ENCODE measurements at regions not wholly inside any gene's neighbourhood (a gene's known extent, or its start where the extent isn't known, plus 50 kb on each side); places are given as distances from the start of the nearest gene placed in this dataset.
"Not testable (repeated sequence)": the region's sequence is repeated elsewhere in the genome, so short reads cannot be mapped to it uniquely, and the experiment has no call there.

DNA sequence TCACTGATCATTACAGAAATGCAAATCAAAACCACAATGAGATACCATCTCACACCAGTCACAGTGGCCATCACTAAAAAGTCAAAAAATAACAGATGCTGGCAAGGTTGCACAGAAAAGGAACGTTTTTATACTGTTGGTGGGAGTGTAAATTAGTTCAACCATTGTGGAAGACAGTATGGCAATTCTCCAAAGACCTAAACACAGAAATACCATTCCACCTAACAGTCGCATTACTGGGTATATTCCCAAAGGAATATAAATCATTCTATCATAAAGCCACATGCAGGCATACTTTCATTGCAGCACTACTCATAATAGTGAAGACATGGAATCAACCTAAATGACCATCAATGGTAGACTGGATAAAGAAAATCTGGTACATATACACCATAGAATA lies 83.2 kb upstream of the ARID5B start:
- not testable (repeated sequence) for FAIRE-seq; DNase-seq (ENCODE audit: insufficient read length, low spot score)

DNA sequence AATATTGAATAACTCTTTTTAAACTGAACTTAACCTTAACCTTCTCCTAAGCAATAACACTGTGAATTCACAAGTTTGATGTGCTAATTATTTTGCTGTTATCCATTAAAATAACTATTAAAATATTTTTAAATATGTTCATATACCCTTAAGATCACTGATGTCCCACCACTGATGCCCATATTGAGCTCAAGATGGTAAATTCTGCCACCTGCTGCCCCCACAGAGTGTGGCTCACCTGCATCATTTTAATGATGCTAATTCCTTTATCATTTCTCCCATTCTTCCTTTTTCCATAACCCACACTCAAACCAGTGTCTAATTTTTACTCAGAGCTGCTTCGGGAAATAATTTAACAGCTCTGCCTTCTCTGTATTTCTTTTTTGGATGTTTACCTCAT lies 82.3 kb upstream of the ARID5B start:
- DNase-seq (ENCODE audit: insufficient read length, low spot score) (no peak), FAIRE-seq (no peak)

- no peak for DNase-seq (ENCODE audit: insufficient read length, low spot score)
- FAIRE-seq, result no peak
Measured at GRCh38 chr10:61821153-61821552, 80.3 kb upstream of the ARID5B start.

DNA sequence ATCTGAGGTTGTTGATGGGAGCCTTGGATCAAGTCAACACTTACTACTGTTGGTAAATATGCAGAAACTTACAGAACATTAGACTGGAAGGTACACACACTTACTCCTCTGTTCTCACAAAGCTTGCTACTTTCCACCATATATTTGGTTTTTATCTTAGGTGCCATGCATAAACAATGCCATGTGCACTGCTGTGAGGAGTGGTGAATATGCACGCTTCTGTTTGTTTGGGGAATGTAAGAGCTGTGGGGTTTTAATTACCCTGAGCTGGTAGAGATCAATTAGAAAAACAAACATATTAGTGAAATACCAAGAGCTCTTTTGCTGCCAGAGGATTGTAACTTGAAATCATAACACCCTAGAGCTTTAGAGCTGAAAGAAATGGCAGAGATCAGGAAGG lies 79.8 kb upstream of the ARID5B start:
- FAIRE-seq, result no peak

GRCh38 chr10:61822096-61822495 lies 79.4 kb upstream of the ARID5B start:
- no peak for FAIRE-seq
- no peak for DNase-seq (ENCODE audit: insufficient read length, low spot score)

More for the DNA sequence above, 79.8 kb upstream of the ARID5B start:
- DNase-seq (ENCODE audit: insufficient read length, low spot score), result no peak

DNA sequence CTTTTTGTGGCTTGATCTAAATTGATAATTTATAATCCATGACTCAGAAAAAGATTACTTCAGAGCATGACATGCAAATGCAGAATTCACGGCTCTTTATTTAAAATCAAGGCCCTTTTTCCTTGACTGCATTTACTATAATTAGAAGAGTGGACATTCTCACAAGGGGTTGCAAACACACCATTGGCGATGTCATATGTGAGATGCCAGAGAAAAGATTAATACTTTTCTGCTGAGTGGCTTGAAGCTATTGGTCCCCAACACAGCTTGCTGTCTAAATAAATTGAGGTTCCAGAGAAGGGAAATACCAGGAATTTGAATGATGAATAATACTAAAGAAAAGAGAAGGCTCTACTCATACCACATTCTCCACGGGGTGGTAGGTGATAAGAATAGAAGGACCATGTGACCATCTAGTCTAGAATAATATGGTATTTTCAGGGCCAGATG lies 78.7 kb upstream of the ARID5B start:
- FAIRE-seq, result no peak

GRCh38 chr10:61825001-61825400 lies 76.5 kb upstream of the ARID5B start:
- FAIRE-seq, result no peak
- no peak for DNase-seq (ENCODE audit: insufficient read length, low spot score)

More for the DNA sequence above, 78.7 kb upstream of the ARID5B start:
- no peak for DNase-seq (ENCODE audit: insufficient read length, low spot score)

DNA sequence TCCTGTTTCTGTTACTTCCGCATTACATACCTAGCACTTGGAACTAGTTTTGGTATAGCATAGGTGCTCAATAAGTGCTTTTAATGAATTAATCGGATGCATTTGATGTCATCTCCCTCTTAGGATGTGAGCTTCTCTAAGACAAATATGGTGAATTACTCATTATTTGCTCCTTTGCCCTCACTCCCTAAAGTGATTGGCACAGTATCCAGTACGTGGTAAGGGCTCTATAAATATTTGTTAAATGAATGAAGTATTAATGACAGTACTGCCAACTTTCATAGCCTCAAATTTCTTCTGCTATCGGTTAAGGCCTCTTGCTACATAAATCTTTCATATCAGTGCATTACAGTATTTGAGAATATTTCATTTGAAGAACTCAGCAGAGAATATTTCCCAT lies 75.9 kb upstream of the ARID5B start:
- no peak for FAIRE-seq
- no peak for DNase-seq (ENCODE audit: insufficient read length, low spot score)

- FAIRE-seq, result no peak
Measured at GRCh38 chr10:61828034-61828433, 73.5 kb upstream of the ARID5B start.

GRCh38 chr10:61828788-61829187 lies 72.7 kb upstream of the ARID5B start:
- DNase-seq (ENCODE audit: insufficient read length, low spot score) (no peak), FAIRE-seq (no peak)

More at GRCh38 chr10:61828034-61828433, 73.5 kb upstream of the ARID5B start:
- DNase-seq (ENCODE audit: insufficient read length, low spot score), result no peak

DNA sequence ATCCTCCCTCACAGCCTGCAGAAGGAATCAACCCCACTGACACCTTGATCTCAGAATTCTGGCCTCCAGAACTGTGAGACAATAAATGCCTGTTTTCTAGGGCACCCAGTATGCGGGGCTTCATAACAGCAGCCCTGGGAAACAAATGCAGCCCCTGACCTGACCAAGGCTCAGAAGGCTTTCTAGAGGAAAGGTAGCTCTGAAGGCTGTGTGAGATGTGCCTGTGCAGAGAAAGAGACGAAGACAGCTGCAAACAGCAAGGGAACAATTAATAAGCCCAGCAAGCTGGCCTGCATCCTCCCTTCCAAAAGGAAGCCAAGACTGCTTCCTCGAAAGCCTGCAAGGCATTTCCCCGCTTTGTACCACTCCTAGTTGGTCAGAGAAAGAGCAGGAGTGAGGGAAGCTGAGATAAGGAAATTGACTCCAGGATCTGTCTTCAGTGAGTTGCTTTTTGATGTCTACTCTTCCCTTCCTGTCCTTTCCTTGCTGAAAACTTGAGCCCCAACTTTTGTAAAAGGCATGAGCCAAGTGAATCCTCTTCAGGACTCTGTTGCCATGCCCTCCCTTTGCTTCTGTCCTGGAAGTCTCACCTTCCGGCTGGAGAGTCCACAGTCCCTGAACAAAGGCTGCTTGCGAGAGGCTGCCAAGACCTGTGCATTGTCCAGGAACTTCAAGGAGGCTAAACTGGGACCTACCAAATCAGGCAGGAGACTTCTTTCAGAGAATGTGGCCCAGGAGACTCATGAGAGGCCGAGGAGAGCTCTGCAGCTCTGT lies 71.2 kb upstream of the ARID5B start:
- no peak for DNase-seq (ENCODE audit: insufficient read length, low spot score)
- FAIRE-seq, result no peak

GRCh38 chr10:61830846-61831273 lies 70.6 kb upstream of the ARID5B start:
- no peak for DNase-seq (ENCODE audit: insufficient read length, low spot score)
- FAIRE-seq, result no peak

- no peak for FAIRE-seq
- DNase-seq (ENCODE audit: insufficient read length, low spot score), result no peak
Measured at GRCh38 chr10:61832866-61833481, 68.5 kb upstream of the ARID5B start.

GRCh38 chr10:61834519-61834918 lies 67.0 kb upstream of the ARID5B start:
- FAIRE-seq (no peak), DNase-seq (ENCODE audit: insufficient read length, low spot score) (no peak)

- FAIRE-seq, result peak; percentile 49
- DNase-seq (ENCODE audit: insufficient read length, low spot score), result peak; percentile 25
Measured at GRCh38 chr10:61835069-61835945, 66.2 kb upstream of the ARID5B start.

DNA sequence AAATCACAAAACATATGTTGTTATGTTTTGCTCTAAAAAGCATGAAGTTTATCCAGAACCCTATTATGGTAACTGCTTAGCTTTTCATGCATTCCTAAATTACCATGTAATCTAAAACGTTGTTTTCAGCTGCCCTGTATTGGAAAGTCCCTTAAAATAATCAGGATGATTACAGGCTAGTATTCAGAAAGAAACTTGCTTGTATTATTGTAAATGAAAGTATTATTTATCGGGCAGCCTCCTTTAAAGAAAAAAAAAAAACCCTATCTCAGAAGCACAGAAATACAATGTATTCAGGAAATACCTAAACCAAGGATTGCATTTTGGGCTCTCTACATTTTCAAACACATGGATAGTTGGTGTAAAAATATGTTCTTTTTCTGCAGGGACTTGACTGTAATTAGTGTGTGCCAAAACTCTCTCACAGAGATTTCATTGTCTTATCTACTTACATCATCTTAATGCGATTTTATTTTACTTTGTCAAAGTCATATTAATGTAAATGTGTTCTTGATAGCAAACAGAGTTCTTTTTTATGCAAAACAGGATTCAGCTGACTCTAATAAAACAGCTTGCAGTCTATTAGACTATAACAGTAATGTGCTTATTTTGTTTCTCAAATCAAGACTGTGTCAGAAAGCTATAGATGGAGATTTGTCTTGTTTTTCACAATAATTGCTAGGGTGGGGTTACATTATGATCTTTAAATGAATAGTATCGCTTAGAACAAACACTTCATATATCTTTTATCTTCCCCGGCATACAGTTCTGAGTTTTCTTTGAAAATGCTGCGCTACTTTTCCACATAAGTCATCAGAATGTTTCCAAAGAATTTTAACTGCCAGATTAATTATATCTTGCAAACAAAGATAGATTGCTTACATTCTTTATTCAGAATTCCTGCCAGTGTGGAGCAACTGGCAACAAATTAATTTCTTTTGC lies 65.3 kb upstream of the ARID5B start:
- DNase-seq (ENCODE audit: insufficient read length, low spot score), result no peak
- no peak for FAIRE-seq

DNA sequence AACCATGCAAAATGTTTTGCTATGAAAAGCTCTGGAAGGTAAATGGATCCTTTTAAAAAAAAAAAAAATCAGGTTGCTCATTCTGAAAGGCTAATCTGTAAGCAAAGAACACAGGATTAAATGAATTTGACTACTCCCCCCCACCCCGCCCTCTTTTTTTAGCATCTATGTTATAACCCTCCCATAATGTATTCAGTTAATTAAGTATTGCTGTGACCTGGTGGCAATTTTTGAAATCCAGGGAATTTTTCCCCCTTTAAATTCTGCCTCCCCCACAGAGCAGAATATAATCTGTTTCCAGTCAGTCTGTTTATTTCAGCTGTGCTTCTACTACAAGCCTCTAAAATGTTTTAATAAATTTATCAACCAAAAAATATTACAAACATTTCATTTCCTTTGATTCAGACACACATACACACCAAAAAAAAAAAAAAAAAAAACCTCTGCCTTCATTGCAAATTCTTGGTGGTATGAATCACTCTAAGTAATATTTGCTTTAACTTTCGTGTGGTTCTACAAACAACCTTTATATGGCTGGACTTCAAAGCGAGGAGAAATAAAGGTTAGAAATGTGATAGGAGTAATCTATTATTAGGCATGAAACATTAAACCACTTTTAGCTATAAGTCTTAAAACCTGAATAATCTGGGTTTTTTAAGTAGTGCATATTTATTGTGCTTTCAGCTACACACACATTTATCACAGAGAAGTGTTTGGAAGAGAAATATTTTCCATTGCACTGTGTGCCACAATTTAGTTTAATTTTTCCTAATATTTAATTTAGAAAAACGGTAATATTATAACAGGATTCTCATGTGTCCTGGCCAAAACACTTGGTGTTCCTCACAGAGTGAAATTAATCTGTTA lies 64.4 kb upstream of the ARID5B start:
- DNase-seq (ENCODE audit: insufficient read length, low spot score) (peak; percentile 40), FAIRE-seq (no peak)

DNA sequence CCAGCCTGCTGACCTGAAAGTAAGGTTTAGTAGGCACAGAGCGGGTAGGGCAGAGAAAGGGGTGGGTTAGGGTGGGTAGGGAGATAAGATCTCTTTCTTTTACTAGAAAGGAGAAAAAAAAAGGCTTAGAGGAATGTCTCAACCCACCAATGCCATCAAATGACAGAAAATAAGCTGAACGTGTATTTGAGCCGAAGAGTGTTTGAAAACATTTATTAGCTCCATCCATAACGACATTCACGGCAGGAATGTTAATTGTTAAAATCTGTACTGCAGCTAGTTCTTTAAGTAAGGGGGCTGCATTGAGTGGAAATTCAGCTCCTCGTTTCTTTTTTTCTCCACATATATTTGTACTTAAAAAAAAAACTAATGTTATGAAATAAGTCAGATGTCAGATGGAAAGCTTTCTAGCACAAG lies 63.7 kb upstream of the ARID5B start:
- peak; percentile 33 for DNase-seq (ENCODE audit: insufficient read length, low spot score)
- FAIRE-seq, result no peak

DNA sequence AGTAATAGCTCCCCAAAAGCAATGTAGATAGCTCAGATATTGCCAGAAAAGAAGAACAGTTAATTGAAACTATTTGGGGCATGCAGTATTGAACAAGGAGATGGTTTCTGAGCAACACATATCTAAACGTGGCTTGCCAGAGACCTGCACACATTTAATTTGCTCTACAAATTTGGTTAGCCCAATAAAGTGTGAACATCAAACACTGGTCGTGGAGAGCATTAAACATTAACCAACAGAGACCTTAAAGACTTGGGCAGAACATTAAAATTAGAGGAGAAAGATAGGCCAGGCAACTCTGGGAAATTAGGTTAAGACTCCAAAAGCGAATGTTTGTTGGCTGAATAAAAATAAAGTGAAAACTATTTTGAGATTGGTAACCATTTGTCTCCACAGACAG lies 61.6 kb upstream of the ARID5B start:
- DNase-seq (ENCODE audit: insufficient read length, low spot score), result no peak
- no peak for FAIRE-seq

Measured in HTR-8/SVneo (cell line).